ENCODE measurements at regions not wholly inside any gene's neighbourhood (a gene's known extent, or its start where the extent isn't known, plus 50 kb on each side); places are given as distances from the start of the nearest gene placed in this dataset.

- Histone ChIP-seq H3K27me3 (ENCODE audit: insufficient read depth, low read length) (no peaks in the 10 kb centered on the region), H3K79me2 (ENCODE audit: insufficient read depth, low read length) (no peaks in the 10 kb centered on the region), H3K27ac (ENCODE audit: low read depth, low read length) (no peak overlapping the region), H3K36me3 (ENCODE audit: control insufficient read depth in 1 of 2, insufficient read depth in 2 of 2, low read length in 2 of 2) (no peaks in the 10 kb centered on the region), H3K4me1 (ENCODE audit: control insufficient read depth in 1 of 2, insufficient read depth in 2 of 2, low read length in 2 of 2) (no peaks in the 10 kb centered on the region), H3K4me3 (replicated peaks in 1 of 2; ENCODE audit: low read depth in 1 of 2, low read length in 2 of 2) (no peak overlapping the region), H4K20me1 (ENCODE audit: insufficient read depth) (no peaks in the 10 kb centered on the region), H3K4me2 (ENCODE audit: low read length) (no peak overlapping the region), H3K9ac (ENCODE audit: low read length) (no peak overlapping the region), H2AFZ (ENCODE audit: low read depth, low read length, poor library complexity, severe bottlenecking) (no peak overlapping the region), H3K9me3 (ENCODE audit: control insufficient read depth in 1 of 2, insufficient read depth in 1 of 2, low read depth in 1 of 2, low read length in 2 of 2) (no peaks in the 10 kb centered on the region), H3K9me2 (ENCODE audit: insufficient read depth) (no peaks in the 10 kb centered on the region)
- BruUV-seq (replicated peaks), result no TSS peak
- ChIA-PET CTCF (no interaction called here), RAD21 (ENCODE audit: low non-redundant PET in 1 of 2, low total read pairs in 2 of 2, uncharacterized antibody in 2 of 2, unreplicated experiment in 2 of 2) (no interaction called here), POLR2A (no interaction called here)
- intact Hi-C loops (cut with micrococcal nuclease), result no loop called here
- TF ChIP-seq ZNF274 (IDR thresholded peaks at IDR 0.05; ENCODE audit: low read depth, low read length), result no peak
- TF ChIP-seq YY1 (IDR thresholded peaks at IDR 0.05; ENCODE audit: extremely low read depth, insufficient replicate concordance, low read depth, low read length), result no peak
- TF ChIP-seq ATF3 (IDR thresholded peaks at IDR 0.05), result no peak
- no peak for TF ChIP-seq CBX3 (IDR thresholded peaks at IDR 0.05; ENCODE audit: low read depth)
- TF ChIP-seq RAD21 (IDR thresholded peaks at IDR 0.05; ENCODE audit: low read depth), result no peak
- no peak for TF ChIP-seq SRF (IDR thresholded peaks at IDR 0.05; ENCODE audit: low read depth)
- TF ChIP-seq SIN3A (IDR thresholded peaks at IDR 0.05; ENCODE audit: low read depth), result no peak
- no peak for TF ChIP-seq POLR2AphosphoS5 (IDR thresholded peaks at IDR 0.05; ENCODE audit: low read depth, low read length)
- TF ChIP-seq REST (IDR thresholded peaks at IDR 0.05; ENCODE audit: low read depth), result no peak
- no peak for TF ChIP-seq ZBTB33 (IDR thresholded peaks at IDR 0.05; ENCODE audit: extremely low read depth, insufficient replicate concordance, low read length)
- TF ChIP-seq POLR2A (IDR thresholded peaks at IDR 0.05; ENCODE audit: borderline replicate concordance, extremely low read depth, insufficient read depth, insufficient read length), result no peak
- no peak for TF ChIP-seq TCF7L2 (IDR thresholded peaks at IDR 0.05; ENCODE audit: borderline replicate concordance, extremely low read depth, insufficient read depth, insufficient read length)
- TF ChIP-seq MAX (IDR thresholded peaks at IDR 0.05), result no peak
- no peak for TF ChIP-seq ZFX (IDR thresholded peaks at IDR 0.05)
- no peak for TF ChIP-seq EZH2 (IDR thresholded peaks at IDR 0.05)
- no peak for TF ChIP-seq FOSL1 (IDR thresholded peaks at IDR 0.05; ENCODE audit: low read depth)
- no peak for ATAC-seq
- DNase-seq (ENCODE audit: low read depth, low spot score), result no peak
Measured at GRCh38 chr6:23589811-23590210, 536.2 kb upstream of the NRSN1 start.
